GM06990 (cell line): ENCODE measurements at regions not wholly inside any gene's neighbourhood (a gene's known extent, or its start where the extent isn't known, plus 50 kb on each side); places are given as distances from the start of the nearest gene placed in this dataset.
"Not testable (repeated sequence)": the region's sequence is repeated elsewhere in the genome, so short reads cannot be mapped to it uniquely, and the experiment has no call there.

ENCODE experiments used
- DNase-seq: peaks from one replicate; pipeline ENCODE4 v3.0.0-alpha.2; 2011; ENCODE audit not compliant: insufficient read length; ENCODE audit errors: extremely low read depth
- H3K27me3 ChIP-seq: replicated peaks from 2 replicates; pipeline ENCODE4 v1.6.0; 2011; ENCODE audit warnings: low read length; ENCODE audit not compliant: control insufficient read depth, insufficient read depth
- H3K36me3 ChIP-seq: 2 replicates; pipeline ENCODE4 v1.5.1; 2011; ENCODE audit warnings: low read length; ENCODE audit not compliant: control insufficient read depth, insufficient read depth
- H3K4me3 ChIP-seq: replicated peaks from 2 replicates; pipeline ENCODE4 v1.5.1; 2011; ENCODE audit warnings: low read depth, mild to moderate bottlenecking, control low read depth, low read length
- TF ChIP-seq, protein P1 (sequence below): IDR thresholded peaks from 2 replicates; pipeline ENCODE4 v1.5.1; 2011; ENCODE audit warnings: low read length, control low read depth, mild to moderate bottlenecking, inconsistent platforms; ENCODE audit not compliant: insufficient read depth, poor library complexity, severe bottlenecking

DNA sequence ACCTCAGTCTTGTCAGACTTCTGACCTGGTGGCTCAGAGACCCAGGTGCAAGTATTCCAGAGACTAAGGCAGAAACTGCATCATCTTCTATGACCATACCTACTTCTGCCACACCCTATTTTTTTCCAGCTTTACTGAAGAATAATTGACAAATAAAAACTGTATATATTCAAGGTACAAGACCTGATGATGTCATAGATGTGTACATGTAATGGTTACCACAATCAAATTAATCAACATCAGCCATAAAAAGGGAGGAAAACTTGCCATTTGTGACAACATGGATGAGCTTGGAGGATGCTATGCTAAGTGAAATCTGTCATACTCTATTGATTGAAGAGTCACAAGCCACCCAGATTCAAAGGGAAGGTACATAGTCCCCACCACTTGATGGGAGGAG, 815.6 kb downstream of the SORCS1 start:
- TF ChIP-seq, protein P1, sequence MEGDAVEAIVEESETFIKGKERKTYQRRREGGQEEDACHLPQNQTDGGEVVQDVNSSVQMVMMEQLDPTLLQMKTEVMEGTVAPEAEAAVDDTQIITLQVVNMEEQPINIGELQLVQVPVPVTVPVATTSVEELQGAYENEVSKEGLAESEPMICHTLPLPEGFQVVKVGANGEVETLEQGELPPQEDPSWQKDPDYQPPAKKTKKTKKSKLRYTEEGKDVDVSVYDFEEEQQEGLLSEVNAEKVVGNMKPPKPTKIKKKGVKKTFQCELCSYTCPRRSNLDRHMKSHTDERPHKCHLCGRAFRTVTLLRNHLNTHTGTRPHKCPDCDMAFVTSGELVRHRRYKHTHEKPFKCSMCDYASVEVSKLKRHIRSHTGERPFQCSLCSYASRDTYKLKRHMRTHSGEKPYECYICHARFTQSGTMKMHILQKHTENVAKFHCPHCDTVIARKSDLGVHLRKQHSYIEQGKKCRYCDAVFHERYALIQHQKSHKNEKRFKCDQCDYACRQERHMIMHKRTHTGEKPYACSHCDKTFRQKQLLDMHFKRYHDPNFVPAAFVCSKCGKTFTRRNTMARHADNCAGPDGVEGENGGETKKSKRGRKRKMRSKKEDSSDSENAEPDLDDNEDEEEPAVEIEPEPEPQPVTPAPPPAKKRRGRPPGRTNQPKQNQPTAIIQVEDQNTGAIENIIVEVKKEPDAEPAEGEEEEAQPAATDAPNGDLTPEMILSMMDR: no peak
- Histone ChIP-seq H3K4me3 (no peak overlapping the region), H3K36me3 (no peaks in the 10 kb centered on the region), H3K27me3 (no peaks in the 10 kb centered on the region)
- no peak for DNase-seq

DNA sequence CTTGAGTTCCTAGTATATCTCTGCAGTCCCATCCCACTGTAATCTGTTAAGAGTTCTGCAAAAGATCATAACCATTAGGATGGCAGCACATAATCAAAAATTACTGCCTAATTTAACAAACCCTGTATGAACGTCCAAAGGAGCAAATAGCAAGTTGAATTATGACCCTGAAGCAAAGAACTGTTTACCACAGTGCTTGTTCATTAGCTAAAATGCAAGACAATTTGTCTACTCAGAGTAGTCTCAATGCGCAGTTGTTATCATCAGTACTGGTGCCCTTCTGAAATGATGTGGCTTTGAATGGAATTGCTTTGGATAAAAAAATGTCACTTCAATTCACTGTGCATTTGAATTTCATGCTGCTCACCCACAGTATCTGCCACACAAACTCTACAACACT, 817.0 kb downstream of the SORCS1 start:
- TF ChIP-seq, protein P1: no peak
- no peak for DNase-seq
- Histone ChIP-seq H3K4me3 (no peak overlapping the region), H3K27me3 (no peaks in the 10 kb centered on the region), H3K36me3 (no peaks in the 10 kb centered on the region)

DNA sequence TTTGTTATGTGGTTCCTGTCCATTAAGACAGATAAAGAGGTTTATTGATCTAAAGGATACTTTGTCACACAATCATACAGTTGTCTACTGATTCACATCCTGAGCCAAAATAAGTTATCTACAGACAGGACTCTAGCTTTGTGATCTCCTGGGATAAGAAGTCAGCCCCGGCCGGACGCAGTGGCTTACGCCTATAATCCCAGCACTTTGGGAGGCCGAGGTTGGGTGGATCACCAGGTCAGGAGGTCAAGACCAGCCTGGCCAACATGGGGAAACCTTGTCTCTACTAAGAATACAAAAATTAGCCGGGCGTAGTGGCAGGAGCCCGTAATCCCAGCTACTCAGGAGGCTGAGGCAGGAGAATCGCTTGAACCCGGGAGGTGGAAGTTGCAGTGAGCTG, 821.0 kb downstream of the SORCS1 start:
- DNase-seq, H3K36me3 ChIP-seq, H3K27me3 ChIP-seq, H3K4me3 ChIP-seq: not testable (repeated sequence)

DNA sequence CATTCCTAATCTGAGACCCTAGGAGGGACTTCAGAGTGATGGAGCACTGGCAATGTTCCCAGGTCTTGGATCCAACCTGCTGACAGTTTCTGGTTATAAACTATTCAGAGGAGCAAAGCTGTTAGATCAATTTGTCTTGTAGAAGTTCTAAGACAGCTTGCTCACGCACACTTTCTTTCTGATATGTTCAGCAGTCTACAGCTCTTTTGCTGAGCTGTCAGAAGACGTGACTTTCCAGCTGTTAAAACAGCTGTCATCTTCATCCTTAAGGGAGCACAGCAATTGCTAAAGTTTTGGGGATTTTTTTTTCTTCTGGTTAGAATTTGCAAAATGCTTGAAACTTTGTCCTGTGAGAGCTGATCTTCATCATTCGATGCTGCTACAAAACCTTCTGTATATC, 823.1 kb downstream of the SORCS1 start:
- Histone ChIP-seq H3K4me3 (no peak overlapping the region), H3K27me3 (no peaks in the 10 kb centered on the region), H3K36me3 (no peaks in the 10 kb centered on the region)
- TF ChIP-seq, protein P1: no peak
- DNase-seq: no peak

DNA sequence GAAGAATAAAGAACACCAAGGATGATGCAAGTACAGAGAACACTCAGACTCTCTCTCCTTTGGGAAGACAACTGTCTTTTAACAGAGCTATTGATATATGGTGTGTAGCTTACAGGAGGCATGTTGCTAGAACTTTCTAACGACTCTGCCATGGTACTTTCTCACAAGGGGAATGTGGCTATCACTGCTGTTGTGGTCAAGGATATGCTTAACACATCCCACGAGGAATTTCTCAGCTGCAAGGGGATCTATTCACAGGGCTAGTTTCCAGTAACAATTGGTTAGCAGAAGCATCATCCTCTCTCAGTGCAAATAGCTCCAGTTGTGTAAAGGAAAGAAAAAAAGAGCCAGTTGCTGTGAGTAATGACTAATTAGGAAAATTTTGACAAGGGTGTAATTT, 826.0 kb downstream of the SORCS1 start:
- H3K27me3 ChIP-seq: no peaks in the 10 kb centered on the region
- H3K4me3 ChIP-seq: no peak overlapping the region
- DNase-seq: no peak
- TF ChIP-seq, protein P1: no peak
- no peaks in the 10 kb centered on the region for H3K36me3 ChIP-seq

DNA sequence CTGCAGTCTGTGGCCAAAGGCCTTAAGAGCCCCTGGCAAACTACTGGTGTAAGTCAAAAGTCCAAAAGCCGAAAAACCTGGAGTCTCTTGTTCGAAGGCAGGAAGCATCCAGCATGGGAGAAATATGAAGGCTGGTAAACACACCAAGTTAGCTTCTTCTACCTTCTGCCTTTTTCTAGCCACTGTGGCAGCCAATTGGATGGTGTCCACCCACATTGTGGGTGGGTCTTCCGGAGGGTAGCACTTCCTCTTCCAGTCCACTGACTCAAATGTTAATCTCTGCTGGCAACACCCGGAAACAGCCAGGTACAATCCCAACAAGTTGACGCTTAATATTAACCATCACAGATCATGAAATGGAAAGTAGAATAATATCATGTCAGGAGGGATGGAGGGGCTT, 827.6 kb downstream of the SORCS1 start:
- DNase-seq: no peak
- no peaks in the 10 kb centered on the region for H3K27me3 ChIP-seq
- H3K36me3 ChIP-seq: no peaks in the 10 kb centered on the region
- H3K4me3 ChIP-seq: no peak overlapping the region
- TF ChIP-seq, protein P1: no peak

DNA sequence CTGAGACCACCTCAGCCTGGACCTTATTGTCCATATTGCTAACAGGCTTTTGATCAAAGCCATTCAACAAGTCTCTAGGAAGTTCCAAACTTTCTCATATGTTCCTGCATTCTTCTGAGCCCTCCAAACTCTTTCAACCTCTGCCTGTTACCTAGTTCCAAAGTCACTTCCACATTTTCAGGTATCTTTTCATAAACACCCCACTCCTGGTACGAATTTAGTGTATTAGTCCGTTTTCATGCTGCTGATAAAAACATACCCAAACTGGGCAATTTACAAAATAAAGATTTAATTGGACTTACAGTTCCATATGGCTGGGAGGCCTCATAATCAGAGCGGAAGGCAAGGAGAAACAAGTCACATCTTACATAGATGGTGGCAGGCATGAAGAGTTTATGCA, 836.8 kb downstream of the SORCS1 start:
- TF ChIP-seq, protein P1: no peak
- no peak overlapping the region for H3K4me3 ChIP-seq
- H3K27me3 ChIP-seq: no peaks in the 10 kb centered on the region
- H3K36me3 ChIP-seq: no peaks in the 10 kb centered on the region
- no peak for DNase-seq
